ENCODE measurements at regions not wholly inside any gene's neighbourhood (a gene's known extent, or its start where the extent isn't known, plus 50 kb on each side); places are given as distances from the start of the nearest gene placed in this dataset.

DNA sequence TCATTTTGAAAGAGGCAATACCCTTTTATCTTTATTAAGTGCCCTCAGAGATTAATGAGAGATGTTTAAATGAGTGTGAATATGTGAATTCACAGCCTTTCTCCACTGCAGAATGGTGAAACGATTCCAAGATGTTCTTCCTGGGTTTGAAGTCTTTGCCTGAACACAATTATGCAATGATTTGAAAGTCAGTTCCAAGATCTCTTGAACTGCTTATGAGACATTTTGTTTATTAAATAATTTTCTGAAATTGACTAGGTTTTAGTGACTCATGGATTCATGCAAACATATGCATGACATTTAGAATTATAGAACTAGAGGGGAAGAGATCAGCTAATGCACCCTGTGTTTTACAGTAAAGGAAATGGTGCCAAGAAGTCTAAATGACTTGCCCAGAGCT is 118.1 kb upstream of the SLC38A2 start:
- DNase-seq (peak; percentile 36), ATAC-seq (peak; percentile 14)
- no peak overlapping the region for H2AFZ ChIP-seq (ENCODE audit: low read length)
- H3K4me2 ChIP-seq (ENCODE audit: low read length) = no peak overlapping the region
- POLR2A ChIA-PET (ENCODE audit: unreplicated experiment) = interaction anchor here (0.7 kb wide), 1 partner anchor 385 kb away, joined by 3 read pairs; no protein-coding TSS in a partner anchor
- peaks cover 48% of the 10 kb centered on the region for H3K4me1 ChIP-seq (ENCODE audit: insufficient read depth, low read length)
- H3K27me3 ChIP-seq (ENCODE audit: low read length) = no peaks in the 10 kb centered on the region
- H3K27ac ChIP-seq (ENCODE audit: low read length) = peak overlapping the region; percentile 35
- CTCF ChIA-PET = interaction anchor here (0.6 kb wide), 1 partner anchor 59 kb away, joined by 3 read pairs; no protein-coding TSS in a partner anchor
- BruUV-seq (replicated peaks) = no TSS peak
- H3K9me3 ChIP-seq (ENCODE audit: low read length) = no peaks in the 10 kb centered on the region
- no peaks in the 10 kb centered on the region for H3K79me2 ChIP-seq (ENCODE audit: low read length)
- no peaks in the 10 kb centered on the region for H3F3A ChIP-seq (ENCODE audit: low read length, unreplicated experiment)
- no peak overlapping the region for H3K4me3 ChIP-seq (ENCODE audit: low read length)
- TF ChIP-seq EZH2phosphoT487 (IDR thresholded peaks at IDR 0.05; ENCODE audit: borderline replicate concordance, low read length) = no peak
- TF ChIP-seq, protein P1, sequence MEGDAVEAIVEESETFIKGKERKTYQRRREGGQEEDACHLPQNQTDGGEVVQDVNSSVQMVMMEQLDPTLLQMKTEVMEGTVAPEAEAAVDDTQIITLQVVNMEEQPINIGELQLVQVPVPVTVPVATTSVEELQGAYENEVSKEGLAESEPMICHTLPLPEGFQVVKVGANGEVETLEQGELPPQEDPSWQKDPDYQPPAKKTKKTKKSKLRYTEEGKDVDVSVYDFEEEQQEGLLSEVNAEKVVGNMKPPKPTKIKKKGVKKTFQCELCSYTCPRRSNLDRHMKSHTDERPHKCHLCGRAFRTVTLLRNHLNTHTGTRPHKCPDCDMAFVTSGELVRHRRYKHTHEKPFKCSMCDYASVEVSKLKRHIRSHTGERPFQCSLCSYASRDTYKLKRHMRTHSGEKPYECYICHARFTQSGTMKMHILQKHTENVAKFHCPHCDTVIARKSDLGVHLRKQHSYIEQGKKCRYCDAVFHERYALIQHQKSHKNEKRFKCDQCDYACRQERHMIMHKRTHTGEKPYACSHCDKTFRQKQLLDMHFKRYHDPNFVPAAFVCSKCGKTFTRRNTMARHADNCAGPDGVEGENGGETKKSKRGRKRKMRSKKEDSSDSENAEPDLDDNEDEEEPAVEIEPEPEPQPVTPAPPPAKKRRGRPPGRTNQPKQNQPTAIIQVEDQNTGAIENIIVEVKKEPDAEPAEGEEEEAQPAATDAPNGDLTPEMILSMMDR (conservative IDR thresholded peaks at IDR 0.05; ENCODE audit: low read depth, low read length) = no peak
- TF ChIP-seq EZH2 (IDR thresholded peaks at IDR 0.05; ENCODE audit: low read length, unreplicated experiment) = no peak
- no peak overlapping the region for H3K9ac ChIP-seq (ENCODE audit: low read length)
- H3K9me2 ChIP-seq (replicated peaks; ENCODE audit: low read length) = no peaks in the 10 kb centered on the region
- H3K36me3 ChIP-seq (ENCODE audit: low read depth, low read length) = no peaks in the 10 kb centered on the region
- no peaks in the 10 kb centered on the region for H4K20me1 ChIP-seq (ENCODE audit: low read length)
- intact Hi-C loops (cut with micrococcal nuclease) = loop anchor here (5.0 kb wide), 1 partner anchor 187 kb away; no protein-coding TSS in a partner anchor

DNA sequence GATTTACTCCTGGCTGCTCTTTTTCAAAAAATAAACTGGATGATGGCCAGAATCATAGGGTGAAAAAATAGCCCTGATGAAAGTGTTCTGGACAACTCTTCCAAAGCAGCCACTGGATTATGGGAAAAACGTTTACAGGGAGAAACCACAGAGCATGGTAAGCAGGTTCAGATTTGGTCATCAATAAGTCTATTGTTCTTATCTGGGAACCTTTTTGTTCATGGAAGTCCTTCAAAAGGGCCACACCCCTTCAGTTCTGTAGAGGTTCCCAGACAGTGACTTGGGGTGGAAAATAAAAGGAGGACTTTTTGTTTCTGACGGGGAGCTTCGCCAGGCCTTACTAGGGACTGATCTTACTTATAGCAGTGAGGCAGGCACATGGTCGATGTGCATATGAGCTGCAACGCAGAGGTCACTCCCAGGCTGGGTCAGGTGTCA is 117.4 kb upstream of the SLC38A2 start:
- Histone ChIP-seq H2AFZ (ENCODE audit: low read length) (no peak overlapping the region), H3K9me3 (ENCODE audit: low read length) (no peaks in the 10 kb centered on the region), H3K4me2 (ENCODE audit: low read length) (no peak overlapping the region), H3K4me1 (ENCODE audit: insufficient read depth, low read length) (peaks cover 48% of the 10 kb centered on the region), H4K20me1 (ENCODE audit: low read length) (no peaks in the 10 kb centered on the region), H3K27ac (ENCODE audit: low read length) (peak overlapping the region; percentile 35), H3F3A (ENCODE audit: low read length, unreplicated experiment) (no peaks in the 10 kb centered on the region), H3K27me3 (ENCODE audit: low read length) (no peaks in the 10 kb centered on the region), H3K9me2 (replicated peaks; ENCODE audit: low read length) (no peaks in the 10 kb centered on the region), H3K9ac (ENCODE audit: low read length) (no peak overlapping the region), H3K79me2 (ENCODE audit: low read length) (no peaks in the 10 kb centered on the region), H3K36me3 (ENCODE audit: low read depth, low read length) (no peaks in the 10 kb centered on the region), H3K4me3 (ENCODE audit: low read length) (no peak overlapping the region)
- intact Hi-C loops (cut with micrococcal nuclease) = loop anchor here (5.0 kb wide), 1 partner anchor 187 kb away; no protein-coding TSS in a partner anchor
- TF ChIP-seq, protein P1 (conservative IDR thresholded peaks at IDR 0.05; ENCODE audit: low read depth, low read length) = no peak
- no peak for TF ChIP-seq EZH2 (IDR thresholded peaks at IDR 0.05; ENCODE audit: low read length, unreplicated experiment)
- TF ChIP-seq EZH2phosphoT487 (IDR thresholded peaks at IDR 0.05; ENCODE audit: borderline replicate concordance, low read length) = no peak
- ChIA-PET POLR2A (ENCODE audit: unreplicated experiment) (no interaction called here), CTCF (no interaction called here)
- ATAC-seq = no peak
- no TSS peak for BruUV-seq (replicated peaks)
- no peak for DNase-seq

DNA sequence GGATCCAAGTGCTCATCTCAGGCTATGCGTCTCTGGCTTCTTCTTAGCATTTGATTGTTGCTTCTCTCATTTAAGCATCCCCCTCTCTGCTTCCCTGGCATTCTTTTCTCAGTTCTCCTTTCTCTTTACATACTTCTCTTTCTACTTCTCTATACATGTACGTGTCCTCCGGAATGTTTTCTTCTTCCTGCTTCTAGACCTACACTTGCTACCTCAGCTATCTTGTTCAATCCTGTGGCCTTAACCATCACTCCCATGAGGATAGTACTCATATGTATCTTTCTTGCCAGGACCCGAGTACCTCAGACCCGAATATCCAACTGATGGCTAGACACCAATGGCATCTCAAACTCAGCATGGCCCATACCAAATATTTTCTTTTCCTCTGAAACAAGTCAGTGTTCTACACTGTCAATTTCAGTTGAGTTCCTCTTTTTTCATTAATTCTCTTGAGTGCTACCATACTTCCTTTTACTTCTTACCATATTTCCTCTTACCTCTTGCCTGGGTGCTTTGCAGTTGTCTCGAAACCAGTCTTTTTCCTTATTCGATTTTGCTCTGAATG is 115.1 kb upstream of the SLC38A2 start:
- Histone ChIP-seq H3K9me3 (ENCODE audit: low read length) (no peaks in the 10 kb centered on the region), H3K36me3 (ENCODE audit: low read depth, low read length) (no peaks in the 10 kb centered on the region), H3K4me1 (ENCODE audit: insufficient read depth, low read length) (peaks cover 31% of the 10 kb centered on the region), H3K27me3 (ENCODE audit: low read length) (no peaks in the 10 kb centered on the region), H3K4me2 (ENCODE audit: low read length) (no peak overlapping the region), H3F3A (ENCODE audit: low read length, unreplicated experiment) (no peaks in the 10 kb centered on the region), H3K9ac (ENCODE audit: low read length) (no peak overlapping the region), H2AFZ (ENCODE audit: low read length) (no peak overlapping the region), H3K4me3 (ENCODE audit: low read length) (no peak overlapping the region), H3K27ac (ENCODE audit: low read length) (no peak overlapping the region), H3K9me2 (replicated peaks; ENCODE audit: low read length) (no peaks in the 10 kb centered on the region), H4K20me1 (ENCODE audit: low read length) (no peaks in the 10 kb centered on the region), H3K79me2 (ENCODE audit: low read length) (no peaks in the 10 kb centered on the region)
- ChIA-PET CTCF (no interaction called here), POLR2A (ENCODE audit: unreplicated experiment) (no interaction called here)
- DNase-seq (no peak), ATAC-seq (no peak)
- no peak for TF ChIP-seq EZH2phosphoT487 (IDR thresholded peaks at IDR 0.05; ENCODE audit: borderline replicate concordance, low read length)
- TF ChIP-seq, protein P1 (conservative IDR thresholded peaks at IDR 0.05; ENCODE audit: low read depth, low read length) = no peak
- no peak for TF ChIP-seq EZH2 (IDR thresholded peaks at IDR 0.05; ENCODE audit: low read length, unreplicated experiment)
- no TSS peak for BruUV-seq (replicated peaks)
- intact Hi-C loops (cut with micrococcal nuclease) = no loop called here

All from PC-3 (cell line).